HG03521 (cell line): ENCODE measurements at regions not wholly inside any gene's neighbourhood (a gene's known extent, or its start where the extent isn't known, plus 50 kb on each side); places are given as distances from the start of the nearest gene placed in this dataset.

Experiments used
- ATAC-seq: cut with Tn5 transposase; IDR thresholded peaks from one replicate; pipeline ENCODE4 v1.9.1; 2021; ENCODE audit warnings: mild to moderate bottlenecking, moderate library complexity; ENCODE audit not compliant: unreplicated experiment

DNA sequence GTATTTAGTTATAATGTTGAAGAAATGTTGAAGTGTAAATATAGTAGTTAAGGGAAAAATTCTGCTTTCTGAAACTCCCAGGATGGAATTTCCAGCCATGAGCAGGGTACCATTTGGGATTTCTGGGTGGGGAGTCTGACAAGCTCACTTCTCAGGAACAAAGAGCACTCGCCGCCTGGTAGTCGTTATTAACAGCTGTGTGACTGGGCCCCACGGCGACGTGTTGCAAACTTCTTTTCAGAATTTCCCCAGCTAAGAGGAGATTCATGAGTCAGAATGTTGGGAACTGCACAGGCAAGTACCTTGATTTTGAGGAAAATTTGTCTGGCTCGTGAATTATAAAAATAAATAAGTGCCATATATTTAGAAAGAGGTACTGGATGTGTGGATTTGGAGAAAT lies 103.7 kb downstream of the LACC1 start:
- no peak for ATAC-seq

GRCh38 chr13:43984292-43984691 lies 104.6 kb downstream of the LACC1 start:
- ATAC-seq = no peak

DNA sequence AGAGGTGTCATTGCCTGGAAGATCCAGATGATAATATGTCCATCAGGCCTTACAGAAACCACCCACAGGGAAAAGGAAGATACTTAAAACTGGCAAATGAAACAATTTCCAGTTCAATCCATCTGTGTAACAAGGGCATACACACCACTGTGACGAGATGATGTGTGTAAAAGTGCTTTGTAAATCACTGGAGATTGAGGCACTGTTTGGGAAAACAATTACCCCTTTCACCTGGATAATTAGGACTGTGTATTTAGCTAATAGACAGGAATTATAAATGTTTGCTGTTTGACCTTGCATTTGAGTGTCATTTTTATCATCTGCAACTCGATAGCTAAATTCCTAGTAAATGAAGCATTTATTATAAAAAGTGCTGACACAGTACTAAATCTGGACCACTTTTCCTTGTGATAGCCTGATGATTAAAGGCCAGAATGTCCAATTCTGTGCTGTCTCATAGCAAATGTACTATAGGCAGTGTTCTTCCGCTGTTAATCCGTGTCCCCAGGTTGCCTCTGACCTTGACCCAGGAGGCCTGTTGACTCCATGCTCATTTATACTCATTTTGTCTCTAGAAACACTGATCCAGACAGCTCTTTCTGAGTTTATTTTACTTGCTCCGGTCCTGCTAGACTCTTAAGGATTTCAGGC lies 105.8 kb downstream of the LACC1 start:
- ATAC-seq = no peak

DNA sequence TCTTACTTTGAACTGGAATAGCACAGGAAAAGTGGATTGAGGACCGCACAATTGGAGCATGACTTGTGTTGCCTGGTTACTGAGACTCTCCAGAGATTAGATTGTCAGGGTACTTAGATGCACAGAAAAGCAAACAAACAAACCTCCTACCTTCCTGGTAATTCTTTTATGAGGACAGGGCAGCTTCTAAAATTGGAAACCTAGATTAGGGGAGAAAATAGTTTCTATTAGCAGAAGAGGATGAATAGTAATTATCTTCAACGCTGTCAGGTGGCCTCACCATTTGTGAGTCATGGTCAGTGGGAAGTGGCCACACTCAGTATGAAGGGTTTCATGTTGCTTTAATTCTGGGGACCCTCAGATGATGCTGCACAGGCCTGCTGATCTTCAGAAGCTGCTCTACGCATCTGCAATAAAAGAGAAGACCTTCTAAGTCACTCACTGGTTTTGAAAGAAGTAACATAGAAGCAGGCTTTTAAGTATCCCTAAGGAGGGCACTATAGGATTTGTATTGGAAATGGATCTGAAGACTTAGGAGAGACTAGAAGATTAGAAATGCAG lies 106.8 kb downstream of the LACC1 start:
- no peak for ATAC-seq

DNA sequence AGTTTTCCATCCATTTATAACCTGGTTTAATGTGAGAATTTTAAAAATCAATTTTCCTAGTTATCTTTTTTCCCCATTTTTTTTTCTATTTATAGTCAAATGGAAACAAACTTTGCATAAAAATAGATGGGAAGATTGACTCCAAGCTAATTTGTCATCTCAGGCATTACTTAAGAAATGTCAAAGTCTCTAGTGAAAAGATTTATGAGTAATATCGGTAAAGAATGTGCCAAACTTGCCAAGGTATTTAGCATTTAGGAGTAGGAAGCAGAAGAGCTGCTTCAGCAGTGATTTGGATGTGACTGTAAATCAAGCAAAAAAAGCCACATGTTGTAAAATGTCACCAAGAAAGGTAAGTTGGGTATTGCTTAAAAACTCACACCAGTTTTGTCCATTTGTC lies 108.6 kb downstream of the LACC1 start:
- ATAC-seq = no peak

DNA sequence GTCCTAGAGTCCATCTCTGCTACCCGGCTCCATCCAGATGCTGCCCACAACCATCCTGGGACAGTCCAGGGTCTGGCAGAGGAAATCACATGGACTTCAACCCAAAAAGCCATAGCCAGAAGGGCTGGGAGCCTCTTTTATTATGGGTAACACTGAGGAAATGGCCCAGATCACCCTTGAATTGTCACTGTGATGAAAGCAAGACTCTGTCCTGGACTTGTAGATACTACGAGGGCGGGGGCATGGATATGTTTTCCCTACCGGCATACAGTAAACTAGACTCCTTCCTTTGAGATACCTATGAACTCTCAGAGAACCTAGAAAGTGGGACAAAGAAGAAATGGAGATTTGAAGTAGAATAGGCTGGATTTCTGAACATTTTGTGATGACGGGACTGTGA lies 110.3 kb downstream of the LACC1 start:
- ATAC-seq = no peak

GRCh38 chr13:43990829-43991228 lies 111.1 kb downstream of the LACC1 start:
- no peak for ATAC-seq

GRCh38 chr13:43991773-43992201 lies 112.1 kb downstream of the LACC1 start:
- ATAC-seq = no peak

DNA sequence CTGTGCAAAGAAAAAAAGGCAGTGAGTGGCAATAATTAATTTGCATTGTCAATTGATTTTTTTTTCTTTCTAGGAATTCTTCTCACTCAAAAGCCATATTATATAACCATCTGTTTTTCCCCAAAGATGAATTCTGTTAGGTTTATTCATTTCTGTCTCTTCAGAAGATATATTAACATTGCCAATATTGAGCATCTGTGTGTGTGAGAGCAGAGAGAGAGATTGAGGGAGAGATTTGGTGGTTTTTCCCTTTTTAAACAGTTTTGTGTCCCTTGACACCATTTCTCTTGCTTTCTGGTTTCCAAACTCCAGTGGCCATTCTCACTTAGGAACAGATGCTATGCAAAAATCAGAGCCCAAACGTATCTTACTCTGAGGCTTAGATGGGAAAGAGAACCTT lies 112.5 kb downstream of the LACC1 start:
- ATAC-seq = no peak

- ATAC-seq = no peak
Measured at GRCh38 chr13:43994999-43995859, 115.5 kb downstream of the LACC1 start.

- ATAC-seq = no peak
Measured at GRCh38 chr13:43996221-43996620, 116.5 kb downstream of the LACC1 start.

GRCh38 chr13:44003481-44003880 lies 123.8 kb downstream of the LACC1 start:
- ATAC-seq = no peak

DNA sequence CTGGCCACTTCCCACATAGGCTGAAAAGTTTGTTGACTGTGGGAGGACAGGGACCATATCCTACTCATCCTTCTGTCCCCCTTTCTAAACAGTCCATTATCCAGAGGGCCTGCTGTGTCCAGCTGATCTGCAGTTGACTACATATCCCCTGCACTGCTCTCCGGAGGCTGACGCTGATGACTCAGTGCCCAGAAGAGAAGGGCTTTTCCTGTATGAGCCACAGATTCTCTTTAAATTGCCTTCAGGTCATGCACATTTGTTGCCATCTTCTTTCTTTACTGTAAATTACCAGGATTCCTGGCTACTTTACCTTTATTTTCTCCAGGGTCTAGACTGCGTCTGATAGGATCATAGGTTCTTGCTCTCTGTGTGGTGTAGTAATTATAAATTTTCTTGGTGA lies 125.2 kb downstream of the LACC1 start:
- no peak for ATAC-seq

DNA sequence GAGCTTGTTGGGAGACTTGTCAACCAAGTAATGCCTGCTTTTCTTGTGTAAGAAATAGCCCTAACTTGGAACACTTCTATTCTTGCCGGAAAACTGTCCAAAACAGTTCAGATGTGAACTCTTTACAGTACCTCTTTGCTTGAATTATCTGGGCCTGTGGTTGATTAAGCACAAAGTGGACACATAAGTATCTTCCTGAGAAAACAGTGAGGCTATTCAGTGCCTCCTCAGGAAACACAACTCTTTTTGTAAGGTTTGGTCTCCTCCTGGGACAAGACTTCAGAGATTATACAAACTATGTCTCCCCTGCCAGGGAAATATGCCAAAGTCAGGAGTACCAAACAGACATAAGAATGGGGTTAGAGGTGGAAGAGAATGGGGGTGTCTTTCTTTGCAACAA lies 127.7 kb downstream of the LACC1 start:
- no peak for ATAC-seq

DNA sequence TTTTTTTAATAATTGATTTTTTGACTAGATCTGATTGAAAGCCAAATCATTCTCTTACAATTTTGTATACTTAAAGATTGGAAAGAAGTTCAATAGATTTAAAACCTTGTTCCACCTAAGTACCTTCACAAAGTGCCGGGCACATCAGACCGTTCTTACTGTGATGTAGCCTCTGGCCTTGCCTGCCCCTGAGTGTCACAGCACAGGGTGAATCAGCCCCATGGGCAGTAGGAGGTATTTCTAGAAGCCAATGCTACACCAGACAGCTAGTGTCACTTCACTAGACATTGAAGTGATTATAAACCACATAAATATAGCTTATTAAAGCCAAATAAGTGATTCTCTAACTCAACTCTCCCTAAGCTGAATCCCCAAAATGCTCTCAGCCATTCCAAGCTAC lies 131.3 kb downstream of the LACC1 start:
- ATAC-seq = no peak

DNA sequence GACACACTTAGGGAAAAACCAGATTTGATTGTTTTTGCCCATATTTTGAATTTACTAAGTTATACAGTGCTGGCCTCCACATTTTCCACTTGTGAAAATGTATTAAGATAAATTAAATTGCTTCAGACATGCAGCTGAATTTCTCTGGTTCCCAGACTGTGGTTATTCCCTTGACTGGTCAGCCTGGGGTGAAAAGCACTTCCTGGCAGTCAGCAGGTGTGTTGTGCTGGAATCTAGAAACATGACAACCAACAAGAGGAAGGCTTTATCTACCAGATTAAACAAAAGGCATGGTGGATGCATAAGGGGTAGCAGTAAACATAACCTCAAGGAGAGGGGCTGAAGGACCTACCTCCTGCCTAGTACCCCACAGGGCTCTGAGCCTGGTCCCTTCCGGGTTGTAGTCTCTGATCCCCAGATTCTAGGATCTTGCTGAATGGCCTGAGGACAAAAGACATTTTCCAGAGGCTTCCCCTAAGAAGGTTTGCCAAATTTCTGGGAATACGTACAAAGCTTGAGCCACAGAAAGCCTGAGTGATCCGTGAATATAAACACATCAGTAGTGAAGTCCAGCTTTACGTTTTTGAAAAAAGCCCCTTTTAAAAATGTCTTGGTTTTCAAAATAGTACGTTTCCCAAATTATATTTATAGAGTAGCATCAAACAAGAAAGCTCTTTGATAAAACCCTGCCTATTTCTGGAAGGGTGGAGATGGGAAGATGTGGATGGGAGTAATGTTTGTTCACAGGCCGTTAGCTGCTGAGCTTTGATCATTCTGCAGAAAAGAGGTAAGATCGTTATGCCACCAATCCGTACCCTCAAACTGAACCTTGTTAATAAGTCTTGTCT lies 133.4 kb downstream of the LACC1 start:
- no peak for ATAC-seq

DNA sequence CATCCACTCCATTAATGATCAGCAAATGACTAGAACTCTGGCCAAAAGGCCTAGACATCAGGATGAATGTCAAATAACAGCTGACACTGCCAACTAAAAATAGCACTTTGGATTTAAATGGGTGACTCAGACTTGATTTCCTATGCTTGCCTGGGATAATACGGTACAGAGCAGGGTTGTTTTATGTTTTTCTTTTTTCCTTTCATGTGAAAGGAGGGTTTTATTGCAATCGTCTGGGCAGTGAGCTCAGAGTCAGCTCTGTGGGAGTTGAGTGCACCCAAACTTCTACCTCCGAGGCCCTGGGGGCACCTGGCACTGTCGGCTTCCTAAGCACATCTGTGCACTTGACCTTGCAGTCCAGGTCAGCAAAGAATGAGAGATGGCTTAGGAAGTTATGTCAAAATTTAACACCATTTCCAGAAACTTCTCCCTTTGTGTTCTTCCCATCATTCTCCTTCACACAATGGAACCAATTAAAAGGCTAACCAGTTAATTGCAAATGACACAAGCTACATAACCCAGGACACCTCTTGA lies 134.1 kb downstream of the LACC1 start:
- no peak for ATAC-seq

- ATAC-seq = no peak
Measured at GRCh38 chr13:44014501-44014900, 134.8 kb downstream of the LACC1 start.

- ATAC-seq = no peak
Measured at GRCh38 chr13:44015118-44015517, 135.4 kb downstream of the LACC1 start.

GRCh38 chr13:44015811-44016210 lies 136.1 kb downstream of the LACC1 start:
- no peak for ATAC-seq

- ATAC-seq = no peak
Measured at GRCh38 chr13:44017756-44018309, 138.1 kb downstream of the LACC1 start.
